HL-60 (cell line): ENCODE measurements at regions not wholly inside any gene's neighbourhood (a gene's known extent, or its start where the extent isn't known, plus 50 kb on each side); places are given as distances from the start of the nearest gene placed in this dataset.
"Not testable (repeated sequence)": the region's sequence is repeated elsewhere in the genome, so short reads cannot be mapped to it uniquely, and the experiment has no call there.

Experiments
- DNase-seq, 2 experiments: peaks; one replicate each; pipeline ENCODE4 v3.0.0-alpha.2; 2010 to 2020; ENCODE audit warnings: low read depth in 1 of 2, low spot score in 1 of 2
- H3K27ac ChIP-seq: fragments of 250-450 bp; sonication (Bioruptor Pico); replicated peaks from 2 replicates; pipeline ENCODE4 v1.5.1; 2020; ENCODE audit warnings: mild to moderate bottlenecking, moderate library complexity
- H3K27me3 ChIP-seq: fragments of 250-450 bp; sonication (Bioruptor Pico); 2 replicates; pipeline ENCODE4 v1.5.1; 2021; ENCODE audit warnings: mild to moderate bottlenecking, moderate library complexity; ENCODE audit not compliant: insufficient read depth, poor library complexity, severe bottlenecking
- H3K4me3 ChIP-seq: replicated peaks from 2 replicates; pipeline ENCODE4 v1.5.1; 2011; ENCODE audit warnings: mild to moderate bottlenecking, control low read depth, low read length; ENCODE audit not compliant: insufficient read depth
- CTCF ChIP-seq: IDR thresholded peaks from one replicate; pipeline ENCODE4 v1.5.1; 2011; ENCODE audit warnings: low read length, control low read depth, inconsistent platforms; ENCODE audit not compliant: insufficient read depth
- GABPA ChIP-seq: IDR thresholded peaks from 2 replicates; pipeline ENCODE4 v1.6.1; 2012; ENCODE audit warnings: low read depth
- POLR2AphosphoS5 ChIP-seq: IDR thresholded peaks from 2 replicates; pipeline ENCODE4 v1.6.1; 2012; ENCODE audit warnings: low read depth
- REST ChIP-seq: IDR thresholded peaks from 2 replicates; pipeline ENCODE4 v1.6.1; 2012; ENCODE audit warnings: low read depth; ENCODE audit not compliant: insufficient replicate concordance
- SPI1 ChIP-seq: IDR thresholded peaks from 2 replicates; pipeline ENCODE4 v1.6.1; 2012; ENCODE audit warnings: low read depth, mild to moderate bottlenecking, borderline replicate concordance

GRCh38 chr5:88081877-88082276, 186.8 kb downstream of the TMEM161B start:
- TF ChIP-seq CTCF (no peak), REST (no peak), POLR2AphosphoS5 (no peak), SPI1 (no peak), GABPA (no peak)
- H3K27ac ChIP-seq, result no peak overlapping the region
- no peaks in the 10 kb centered on the region for H3K27me3 ChIP-seq
- no peak for DNase-seq
- no peak overlapping the region for H3K4me3 ChIP-seq

- Histone ChIP-seq H3K27ac (no peak overlapping the region), H3K4me3 (no peak overlapping the region), H3K27me3 (no peaks in the 10 kb centered on the region)
- DNase-seq, result no peak
- TF ChIP-seq POLR2AphosphoS5, result no peak
- TF ChIP-seq CTCF, result no peak
- TF ChIP-seq GABPA, result no peak
Measured at GRCh38 chr5:88063813-88064212, 204.8 kb downstream of the TMEM161B start.

GRCh38 chr5:88060194-88060593, 208.5 kb downstream of the TMEM161B start:
- Histone ChIP-seq H3K4me3 (no peak overlapping the region), H3K27me3 (no peaks in the 10 kb centered on the region), H3K27ac (no peak overlapping the region)
- TF ChIP-seq CTCF (no peak), SPI1 (no peak), REST (no peak)
- no peak for DNase-seq

- H3K27ac ChIP-seq, result no peak overlapping the region
- H3K27me3 ChIP-seq, result no peaks in the 10 kb centered on the region
- H3K4me3 ChIP-seq, result no peak overlapping the region
- no peak for DNase-seq
- TF ChIP-seq REST, result no peak
Measured at GRCh38 chr5:88058625-88059024, 210.0 kb downstream of the TMEM161B start.

GRCh38 chr5:88052468-88052867, 216.2 kb downstream of the TMEM161B start:
- DNase-seq, H3K27me3 ChIP-seq, H3K4me3 ChIP-seq, H3K27ac ChIP-seq: not testable (repeated sequence)
